K562 (cell line): ENCODE measurements at regions not wholly inside any gene's neighbourhood (a gene's known extent, or its start where the extent isn't known, plus 50 kb on each side); places are given as distances from the start of the nearest gene placed in this dataset.

Experiments
- CREM ChIP-seq: IDR thresholded peaks from 2 replicates; pipeline ENCODE4 v1.6.1; 2014; ENCODE audit warnings: antibody characterized with exemption, low read depth
- CTCF ChIP-seq, 3 experiments: IDR thresholded peaks in 2 of 3; conservative IDR thresholded peaks in 1 of 3; 2 replicates each; pipeline ENCODE4 v1.5.1; 2011 to 2012; ENCODE audit warnings: low read length in 3 of 3, mild to moderate bottlenecking in 3 of 3, control low read depth in 2 of 3, improper control_type of control experiment in 1 of 3, inconsistent platforms in 1 of 3, low read depth in 1 of 3, mixed read lengths in 1 of 3, moderate library complexity in 1 of 3; ENCODE audit not compliant: insufficient read depth in 2 of 3
- EHMT2 ChIP-seq: fragments of 450-650 bp; IDR thresholded peaks from 2 replicates; pipeline ENCODE4 v1.6.1; 2018; ENCODE audit warnings: antibody characterized with exemption
- HDAC2 ChIP-seq: fragments of 450-650 bp; IDR thresholded peaks from 2 replicates; pipeline ENCODE4 v1.6.1; 2016; ENCODE audit warnings: mild to moderate bottlenecking
- L3MBTL2 ChIP-seq: fragments of 450-650 bp; IDR thresholded peaks from 2 replicates; pipeline ENCODE4 v1.6.1; 2016; ENCODE audit warnings: mild to moderate bottlenecking, moderate library complexity
- POLR2A ChIP-seq: fragments of 450-650 bp; conservative IDR thresholded peaks from 2 replicates; pipeline ENCODE4 v1.6.1; 2016
- RBFOX2 ChIP-seq: fragments of 200-400 bp; formaldehyde crosslinking; IDR thresholded peaks from 2 replicates; pipeline ENCODE4 v1.6.1; 2017; ENCODE audit warnings: low read depth, mild to moderate bottlenecking, low read length, moderate library complexity
- SP1 ChIP-seq: sonication (generic); formaldehyde crosslinking; IDR thresholded peaks from 2 replicates; pipeline ENCODE4 v1.8.1; 2022; ENCODE audit warnings: mild to moderate bottlenecking, missing genetic modification reagents
- SREBF2 ChIP-seq: sonication (generic); formaldehyde crosslinking; IDR thresholded peaks from 2 replicates; pipeline ENCODE4 v1.4.0; 2020; ENCODE audit warnings: mild to moderate bottlenecking, missing genetic modification reagents
- SRF ChIP-seq, 2 experiments: fragments of 250-450, 450-650 bp in 1 of 2; sonication (Bioruptor Pico) in 1 of 2; sonication (generic) in 1 of 2; formaldehyde crosslinking; IDR thresholded peaks; 2 replicates each; pipeline versions ENCODE4 v1.5.0 to v1.5.1; 2020 to 2022; ENCODE audit warnings: mild to moderate bottlenecking in 1 of 2, missing genetic modification reagents in 1 of 2
- ZNF785 ChIP-seq: fragments of 250-450 bp; sonication (Bioruptor Pico); IDR thresholded peaks from 2 replicates; pipeline ENCODE4 v1.4.0; 2020; ENCODE audit warnings: mild to moderate bottlenecking

GRCh38 chr1:10862743-10863335 lies 66.4 kb upstream of the CASZ1 start:
- TF ChIP-seq L3MBTL2: no peak
- no peak for TF ChIP-seq SP1 (CRISPR knock-in tag)
- TF ChIP-seq RBFOX2: no peak
- no peak for TF ChIP-seq SREBF2
- TF ChIP-seq HDAC2: no peak
- no peak for TF ChIP-seq SRF (CRISPR knock-in tag; IDR thresholded peaks at IDR 0.05)
- no peak for TF ChIP-seq CREM
- no peak for TF ChIP-seq POLR2A
- no peak for TF ChIP-seq EHMT2
- no peak for TF ChIP-seq CTCF (IDR thresholded peaks at IDR 0.05 in 2 of 3, conservative IDR thresholded peaks at IDR 0.05 in 1 of 3; ENCODE audit: insufficient read depth in 2 of 3, low read depth in 1 of 3, low read length in 3 of 3)
- no peak for TF ChIP-seq ZNF785 (CRISPR knock-in tag)
